ENCODE measurements at regions not wholly inside any gene's neighbourhood (a gene's known extent, or its start where the extent isn't known, plus 50 kb on each side); places are given as distances from the start of the nearest gene placed in this dataset.

- TF ChIP-seq CTCF (IDR thresholded peaks at IDR 0.05 in 4 of 5, conservative IDR thresholded peaks at IDR 0.05 in 1 of 5) (no peak), POLR2A (IDR thresholded peaks at IDR 0.05) (no peak)
Measured at GRCh38 chr5:158162026-158162425, 303.1 kb upstream of the CLINT1 start.

Measured in gastrocnemius medialis (tissue), 4 donors.